A549 (cell line): ENCODE measurements at regions not wholly inside any gene's neighbourhood (a gene's known extent, or its start where the extent isn't known, plus 50 kb on each side); places are given as distances from the start of the nearest gene placed in this dataset.

Source experiments
- ATAC-seq, 2 experiments: fragments of 200-7000 bp in 1 of 2; fragments of >200 bp in 1 of 2; cut with Nextera tagmentation in 1 of 2; cut with Tn5 transposase in 1 of 2; 3 replicates each; pipeline versions ENCODE4 v1.8.0 to v1.9.1; 2018 to 2020; ENCODE audit warnings: mild to moderate bottlenecking in 1 of 2, moderate library complexity in 1 of 2
- CTCF ChIA-PET: fragments of 300-600 bp; sonication (Branson Sonifier 250); formaldehyde crosslinking; extraction: SDS; loops from one replicate; lab custom pipeline; 2021; ENCODE audit warnings: antibody characterized with exemption, inconsistent platforms; lab: Yijun Ruan, JAX
- POLR2A ChIA-PET: fragments of 350-600 bp; formaldehyde crosslinking; extraction: SDS; loops from one replicate; lab custom pipeline; 2021; ENCODE audit warnings: antibody characterized with exemption, inconsistent platforms; lab: Yijun Ruan, JAX
- DNase-seq, 2 experiments: peaks; one replicate each; pipeline versions ENCODE4 v3.0.0 to v3.0.0-alpha.2; 2011 to 2016; ENCODE audit warnings: low read depth in 1 of 2, low spot score in 1 of 2
- FAIRE-seq: peaks from 2 replicates; lab custom pipeline; 2011; peaks lifted over from hg19 to GRCh38; lab: Jason Lieb, UNC
- H3K27ac ChIP-seq, 2 experiments: fragments of >200 bp; sonication (Bioruptor Twin); formaldehyde crosslinking; 3 replicates each; pipeline ENCODE4 v1.5.1; 2016 to 2017
- H3K4me1 ChIP-seq: fragments of >200 bp; sonication (Bioruptor Twin); formaldehyde crosslinking; 3 replicates; pipeline ENCODE4 v1.6.1; 2016
- H3K4me2 ChIP-seq: fragments of >200 bp; sonication (Bioruptor Twin); formaldehyde crosslinking; 3 replicates; pipeline ENCODE4 v1.6.1; 2016
- H3K4me3 ChIP-seq: fragments of >200 bp; sonication (Bioruptor Twin); formaldehyde crosslinking; 3 replicates; pipeline ENCODE4 v1.5.1; 2016
- H3K9me3 ChIP-seq: fragments of >200 bp; sonication (Bioruptor Twin); formaldehyde crosslinking; 3 replicates; pipeline ENCODE4 v1.6.1; 2016
- CBX8 ChIP-seq: fragments of 200-600 bp; sonication (generic); IDR thresholded peaks from 2 replicates; pipeline ENCODE4 v1.6.1; 2016
- CHD4 ChIP-seq: fragments of 200-600 bp; sonication (generic); IDR thresholded peaks from 2 replicates; pipeline ENCODE4 v1.6.1; 2016; ENCODE audit warnings: antibody characterized with exemption, mild to moderate bottlenecking, borderline replicate concordance
- EP300 ChIP-seq, 2 experiments: fragments of >200 bp; sonication (Bioruptor Twin); formaldehyde crosslinking; IDR thresholded peaks; 2 replicates in 1 of 2; 3 replicates in 1 of 2; pipeline ENCODE4 v1.6.1; 2016 to 2017
- FOXS1 ChIP-seq: fragments of 250-450 bp; sonication (Bioruptor Pico); IDR thresholded peaks from 2 replicates; pipeline ENCODE4 v1.5.0; 2020; ENCODE audit warnings: mild to moderate bottlenecking, moderate library complexity
- GATA3 ChIP-seq: IDR thresholded peaks from 2 replicates; pipeline ENCODE4 v1.6.1; 2012; ENCODE audit warnings: borderline replicate concordance
- HEYL ChIP-seq: fragments of 250-450 bp; sonication (Bioruptor Pico); IDR thresholded peaks from 2 replicates; pipeline ENCODE4 v1.8.0; 2021; ENCODE audit warnings: mild to moderate bottlenecking, moderate library complexity
- HOXA7 ChIP-seq: fragments of 250-450 bp; sonication (Bioruptor Pico); IDR thresholded peaks from 2 replicates; pipeline ENCODE4 v1.5.0; 2020; ENCODE audit warnings: mild to moderate bottlenecking, moderate library complexity
- HOXB13 ChIP-seq: fragments of 250-450 bp; sonication (Bioruptor Pico); IDR thresholded peaks from 2 replicates; pipeline ENCODE4 v1.5.0; 2020; ENCODE audit warnings: low read depth, mild to moderate bottlenecking, moderate library complexity
- JUNB ChIP-seq: fragments of >200 bp; sonication (Bioruptor Twin); formaldehyde crosslinking; IDR thresholded peaks from 2 replicates; pipeline ENCODE4 v1.6.1; 2016
- KDM5A ChIP-seq: fragments of 200-600 bp; sonication (generic); IDR thresholded peaks from 2 replicates; pipeline ENCODE4 v1.6.1; 2016; ENCODE audit warnings: antibody characterized with exemption, mild to moderate bottlenecking
- MAZ ChIP-seq: fragments of 150-350 bp; IDR thresholded peaks from 2 replicates; pipeline ENCODE4 v1.6.1; 2014; ENCODE audit warnings: antibody characterized with exemption, low read depth, low read length, borderline replicate concordance
- MYC ChIP-seq: IDR thresholded peaks from 2 replicates; pipeline ENCODE4 v1.6.1; 2012; ENCODE audit warnings: mild to moderate bottlenecking, inconsistent platforms, low read length, improper control_type of control experiment, borderline replicate concordance
- NR3C1 ChIP-seq: fragments of >200 bp; sonication (Bioruptor Twin); formaldehyde crosslinking; IDR thresholded peaks from 3 replicates; pipeline ENCODE4 v1.6.1; 2017
- PHF8 ChIP-seq: fragments of 200-600 bp; sonication (generic); IDR thresholded peaks from 2 replicates; pipeline ENCODE4 v1.6.1; 2016; ENCODE audit warnings: low read depth, mild to moderate bottlenecking, antibody characterized with exemption, moderate library complexity, borderline replicate concordance
- POLR2A ChIP-seq: IDR thresholded peaks from 2 replicates; pipeline ENCODE4 v1.6.1; 2012; ENCODE audit warnings: mild to moderate bottlenecking, low read length
- RARB ChIP-seq: fragments of 250-450 bp; sonication (Bioruptor Pico); IDR thresholded peaks from 2 replicates; pipeline ENCODE4 v1.8.0; 2021; ENCODE audit warnings: mild to moderate bottlenecking, moderate library complexity
- SREBF2 ChIP-seq: fragments of 450-650 bp; IDR thresholded peaks from 2 replicates; pipeline ENCODE4 v1.6.1; 2014; ENCODE audit warnings: mild to moderate bottlenecking, moderate library complexity
- ZSCAN20 ChIP-seq: fragments of 250-450 bp; sonication (Bioruptor Pico); IDR thresholded peaks from 2 replicates; pipeline ENCODE4 v1.8.0; 2022; ENCODE audit warnings: mild to moderate bottlenecking, moderate library complexity
- whole genome bisulfite sequencing: methylation state at CpG from one replicate; pipeline ENCODE4 v1.1.6; 2017; ENCODE audit errors: missing lambda C conversion rate; 5-methylcytosine and 5-hydroxymethylcytosine counted together
- TF ChIP-seq, protein P1 (sequence below): fragments of >200 bp; sonication (Bioruptor Twin); formaldehyde crosslinking; IDR thresholded peaks from 2 replicates; pipeline ENCODE4 v1.6.1; 2016
- TF ChIP-seq, protein P2 (sequence below): IDR thresholded peaks from 2 replicates; pipeline ENCODE4 v1.6.1; 2012
- TF ChIP-seq, protein P3 (sequence below): fragments of 250-450 bp; sonication (Bioruptor Pico); IDR thresholded peaks from 2 replicates; pipeline ENCODE4 v1.5.0; 2021; ENCODE audit warnings: mild to moderate bottlenecking, moderate library complexity, borderline replicate concordance
- TF ChIP-seq, protein P4 (sequence below): IDR thresholded peaks from 2 replicates; pipeline ENCODE4 v1.6.1; 2012

DNA sequence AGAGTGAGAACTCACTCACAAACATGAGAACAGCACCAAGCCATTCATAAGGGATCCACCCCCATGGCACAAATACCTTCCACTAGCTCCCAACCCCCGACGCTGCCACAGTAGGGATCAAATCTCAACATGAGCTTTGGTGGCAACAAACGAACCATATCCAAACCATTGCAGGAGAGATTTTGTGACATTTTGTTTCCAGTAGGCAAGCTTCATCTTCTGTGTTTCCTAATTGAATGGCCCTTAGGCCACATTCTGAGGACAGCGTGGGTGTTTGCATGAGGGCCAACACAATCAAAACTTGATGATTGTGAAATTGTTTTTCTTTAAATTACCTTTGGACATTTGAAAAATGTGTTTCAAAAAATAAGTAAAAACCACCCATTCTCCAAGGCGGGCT, 102.6 kb upstream of the LNX1 start:
- Histone ChIP-seq H3K9me3 (no peaks in the 10 kb centered on the region), H3K4me2 (no peak overlapping the region), H3K4me3 (no peak overlapping the region), H3K4me1 (no peaks in the 10 kb centered on the region), H3K27ac (no peak overlapping the region)
- no peak for TF ChIP-seq FOXS1 (CRISPR knock-in tag)
- TF ChIP-seq HEYL: no peak
- TF ChIP-seq NR3C1: no peak
- TF ChIP-seq, protein P1, sequence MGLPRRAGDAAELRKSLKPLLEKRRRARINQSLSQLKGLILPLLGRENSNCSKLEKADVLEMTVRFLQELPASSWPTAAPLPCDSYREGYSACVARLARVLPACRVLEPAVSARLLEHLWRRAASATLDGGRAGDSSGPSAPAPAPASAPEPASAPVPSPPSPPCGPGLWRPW: no peak
- TF ChIP-seq HOXA7 (CRISPR knock-in tag): no peak
- TF ChIP-seq RARB (CRISPR knock-in tag): no peak
- no peak for TF ChIP-seq GATA3
- TF ChIP-seq MAZ: no peak
- TF ChIP-seq PHF8: no peak
- TF ChIP-seq SREBF2: no peak
- TF ChIP-seq, protein P2, sequence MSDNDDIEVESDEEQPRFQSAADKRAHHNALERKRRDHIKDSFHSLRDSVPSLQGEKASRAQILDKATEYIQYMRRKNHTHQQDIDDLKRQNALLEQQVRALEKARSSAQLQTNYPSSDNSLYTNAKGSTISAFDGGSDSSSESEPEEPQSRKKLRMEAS: no peak
- TF ChIP-seq CHD4: no peak
- DNase-seq (no peak), FAIRE-seq (no peak), ATAC-seq (no peak)
- CTCF ChIA-PET: interaction anchor here (1.0 kb wide), 1 partner anchor 8 kb away, joined by 4 read pairs; no protein-coding TSS in a partner anchor
- 72% methylated on average over 5 of the region's 5 CpGs for WGBS
- POLR2A ChIA-PET: no interaction called here

DNA sequence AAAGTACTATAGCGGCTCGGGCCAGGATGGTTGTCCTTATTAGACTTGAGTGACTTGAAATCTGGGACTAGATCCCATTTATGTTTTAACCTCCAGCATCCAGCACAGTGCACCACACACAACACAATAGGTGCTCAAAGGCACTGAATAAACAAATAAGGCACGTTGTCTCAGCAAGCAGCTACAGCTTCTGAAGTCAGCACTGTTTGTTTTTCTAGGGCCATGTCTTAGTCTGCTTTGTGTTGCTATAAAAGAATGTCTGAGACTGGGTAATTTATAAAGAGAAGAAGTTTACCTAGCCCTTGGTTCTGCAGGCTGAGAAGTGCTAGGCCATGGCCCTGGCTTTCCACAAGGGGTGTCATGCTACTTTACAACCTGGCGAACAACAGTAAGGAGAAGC, 102.1 kb upstream of the LNX1 start:
- TF ChIP-seq ZSCAN20 (no peak), JUNB (no peak), KDM5A (no peak), HOXA7 (CRISPR knock-in tag) (no peak), CHD4 (no peak), GATA3 (no peak), MYC (no peak), PHF8 (no peak), POLR2A (no peak), CBX8 (no peak), EP300 (IDR thresholded peaks at IDR 0.05) (no peak), HOXB13 (CRISPR knock-in tag) (no peak), MAZ (no peak)
- TF ChIP-seq, protein P1: no peak
- TF ChIP-seq, protein P3, sequence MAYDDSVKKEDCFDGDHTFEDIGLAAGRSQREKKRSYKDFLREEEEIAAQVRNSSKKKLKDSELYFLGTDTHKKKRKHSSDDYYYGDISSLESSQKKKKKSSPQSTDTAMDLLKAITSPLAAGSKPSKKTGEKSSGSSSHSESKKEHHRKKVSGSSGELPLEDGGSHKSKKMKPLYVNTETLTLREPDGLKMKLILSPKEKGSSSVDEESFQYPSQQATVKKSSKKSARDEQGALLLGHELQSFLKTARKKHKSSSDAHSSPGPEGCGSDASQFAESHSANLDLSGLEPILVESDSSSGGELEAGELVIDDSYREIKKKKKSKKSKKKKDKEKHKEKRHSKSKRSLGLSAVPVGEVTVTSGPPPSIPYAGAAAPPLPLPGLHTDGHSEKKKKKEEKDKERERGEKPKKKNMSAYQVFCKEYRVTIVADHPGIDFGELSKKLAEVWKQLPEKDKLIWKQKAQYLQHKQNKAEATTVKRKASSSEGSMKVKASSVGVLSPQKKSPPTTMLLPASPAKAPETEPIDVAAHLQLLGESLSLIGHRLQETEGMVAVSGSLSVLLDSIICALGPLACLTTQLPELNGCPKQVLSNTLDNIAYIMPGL (CRISPR knock-in tag): no peak
- TF ChIP-seq, protein P4, sequence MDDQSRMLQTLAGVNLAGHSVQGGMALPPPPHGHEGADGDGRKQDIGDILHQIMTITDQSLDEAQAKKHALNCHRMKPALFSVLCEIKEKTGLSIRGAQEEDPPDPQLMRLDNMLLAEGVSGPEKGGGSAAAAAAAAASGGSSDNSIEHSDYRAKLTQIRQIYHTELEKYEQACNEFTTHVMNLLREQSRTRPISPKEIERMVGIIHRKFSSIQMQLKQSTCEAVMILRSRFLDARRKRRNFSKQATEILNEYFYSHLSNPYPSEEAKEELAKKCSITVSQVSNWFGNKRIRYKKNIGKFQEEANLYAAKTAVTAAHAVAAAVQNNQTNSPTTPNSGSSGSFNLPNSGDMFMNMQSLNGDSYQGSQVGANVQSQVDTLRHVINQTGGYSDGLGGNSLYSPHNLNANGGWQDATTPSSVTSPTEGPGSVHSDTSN: no peak
- H3K27ac ChIP-seq: no peak overlapping the region
- CTCF ChIA-PET: interaction anchor here (1.0 kb wide), 1 partner anchor 9 kb away, joined by 4 read pairs; no protein-coding TSS in a partner anchor
- H3K4me3 ChIP-seq: no peak overlapping the region
- POLR2A ChIA-PET: no interaction called here
- FAIRE-seq (no peak), ATAC-seq (no peak), DNase-seq (peak in 1 of 2 experiments; percentile 12)
- H3K4me2 ChIP-seq: no peak overlapping the region
- H3K4me1 ChIP-seq: 0 out of 3 replicates have a peak, but pooled peaks cover 3% of the 10 kb centered on the region
- 64% methylated on average over 4 of the region's 4 CpGs for WGBS
- no peaks in the 10 kb centered on the region for H3K9me3 ChIP-seq
